Midbrain (tissue), 1 donor: ENCODE measurements at regions not wholly inside any gene's neighbourhood (a gene's known extent, or its start where the extent isn't known, plus 50 kb on each side); places are given as distances from the start of the nearest gene placed in this dataset.

Experiments used
- DNase-seq: peaks from one replicate; lab custom pipeline; 2025; lab: John Stamatoyannopoulos, UW

DNA sequence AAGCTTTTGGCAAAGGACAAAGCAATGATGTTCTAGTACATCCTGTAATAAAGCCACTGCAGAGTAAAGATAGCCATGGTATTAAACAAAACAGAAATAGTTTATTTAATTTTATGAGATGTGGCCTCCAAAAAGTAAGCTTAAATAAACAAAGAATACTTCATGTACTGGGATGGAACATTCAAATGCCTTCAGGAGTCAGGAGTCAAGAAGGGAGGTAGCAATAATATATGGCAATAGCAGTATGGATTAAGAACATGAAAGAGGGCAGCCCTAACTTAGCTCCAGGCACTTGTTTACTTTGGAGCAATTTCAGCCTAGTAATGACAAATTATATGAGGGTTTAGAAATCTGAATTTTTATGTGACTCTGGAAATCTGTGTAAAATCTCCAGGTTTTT, 343.9 kb upstream of the THRB start:
- DNase-seq: no peak

DNA sequence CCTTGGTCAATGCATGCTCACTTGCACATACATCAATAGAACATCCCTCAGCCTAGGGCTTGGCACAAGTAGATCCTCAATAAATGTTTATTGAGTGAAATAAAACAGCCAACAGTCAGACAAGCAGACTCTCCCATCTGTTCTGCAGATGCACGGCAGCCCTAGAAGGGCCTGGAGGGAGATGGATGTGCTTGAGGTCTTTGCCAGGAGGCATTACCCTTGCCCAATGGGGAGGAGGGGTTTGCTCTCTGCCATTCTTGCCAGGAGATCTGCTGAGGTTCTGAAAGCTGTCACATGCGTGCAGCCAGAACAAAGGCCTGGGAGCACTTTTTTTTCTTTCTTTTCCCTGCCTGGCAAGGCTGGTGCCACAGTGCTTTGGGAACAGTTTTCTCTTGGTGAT, 349.3 kb upstream of the THRB start:
- DNase-seq: no peak

DNA sequence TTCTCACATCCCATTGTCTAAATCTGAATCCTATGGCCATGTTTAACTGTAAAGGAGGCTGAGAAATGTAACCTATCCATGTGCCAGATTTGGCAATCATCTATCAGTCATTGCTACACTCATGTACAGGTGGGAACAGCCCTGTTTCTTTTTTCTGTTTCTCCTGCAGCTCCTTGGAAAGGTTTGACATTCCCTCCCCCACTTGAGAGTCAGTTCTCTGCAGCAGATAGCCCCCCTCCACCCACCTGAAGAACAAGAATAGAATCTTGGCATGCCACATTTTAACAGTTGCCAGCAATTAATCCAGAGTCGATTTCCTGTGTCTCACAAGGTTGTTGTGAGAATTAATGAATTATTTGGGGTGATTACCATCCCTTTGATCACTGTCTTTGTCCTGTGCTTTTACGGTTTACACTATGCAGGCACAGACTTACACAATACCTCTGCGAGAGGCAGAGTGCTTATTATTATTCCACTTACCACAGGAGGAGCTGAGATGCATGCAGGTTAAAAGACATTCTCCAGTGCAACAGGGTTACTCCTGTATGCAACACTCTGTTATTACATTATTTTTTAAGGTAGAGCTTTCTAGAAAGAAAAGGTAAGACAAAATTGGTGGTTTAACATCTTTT, 351.0 kb upstream of the THRB start:
- no peak for DNase-seq

DNA sequence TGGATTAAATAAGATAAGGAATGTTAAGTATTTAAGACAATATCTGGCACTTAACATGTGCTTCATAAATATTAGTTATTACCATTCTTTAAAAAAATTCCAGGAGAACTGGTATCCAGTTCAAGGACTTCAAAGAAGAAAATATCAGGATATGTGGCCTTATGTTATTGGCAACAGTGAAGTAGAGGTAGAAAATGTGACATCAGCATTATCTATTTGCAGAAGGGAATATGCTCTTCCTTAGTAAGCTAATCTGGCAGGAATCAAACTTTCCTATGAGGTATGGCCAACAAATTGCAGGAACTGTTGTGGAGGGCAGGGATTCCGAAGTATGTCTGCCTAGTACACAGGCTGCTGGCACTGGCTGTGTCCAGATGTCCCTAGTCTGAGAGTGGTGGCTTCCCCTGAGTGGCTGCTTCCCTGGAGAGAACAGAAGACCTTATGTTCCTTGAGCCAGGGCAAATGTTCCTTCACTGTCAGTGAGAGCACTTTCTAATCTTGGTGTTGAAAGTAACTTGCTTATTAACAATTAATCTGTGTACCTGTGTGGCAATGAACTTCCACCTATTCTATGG, 351.7 kb upstream of the THRB start:
- no peak for DNase-seq

DNA sequence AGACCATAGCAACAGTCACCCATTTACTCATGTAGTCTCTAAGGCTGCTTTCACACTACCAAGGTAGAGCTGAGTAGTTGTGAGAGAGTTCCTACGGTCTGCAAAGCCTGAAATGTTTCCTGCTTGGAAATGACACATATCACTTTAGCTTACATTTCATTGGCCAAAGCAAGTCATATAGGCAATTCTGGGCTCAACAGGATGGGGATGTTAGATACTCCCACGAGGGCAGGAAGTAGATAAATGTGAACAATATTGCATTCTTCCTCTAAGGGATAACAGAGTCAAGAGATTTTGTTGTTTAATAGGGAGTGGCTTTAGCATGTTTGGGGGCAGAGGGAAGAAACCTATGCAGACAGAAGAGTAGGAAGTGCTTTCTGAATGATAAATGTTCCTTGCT, 355.6 kb upstream of the THRB start:
- no peak for DNase-seq

DNA sequence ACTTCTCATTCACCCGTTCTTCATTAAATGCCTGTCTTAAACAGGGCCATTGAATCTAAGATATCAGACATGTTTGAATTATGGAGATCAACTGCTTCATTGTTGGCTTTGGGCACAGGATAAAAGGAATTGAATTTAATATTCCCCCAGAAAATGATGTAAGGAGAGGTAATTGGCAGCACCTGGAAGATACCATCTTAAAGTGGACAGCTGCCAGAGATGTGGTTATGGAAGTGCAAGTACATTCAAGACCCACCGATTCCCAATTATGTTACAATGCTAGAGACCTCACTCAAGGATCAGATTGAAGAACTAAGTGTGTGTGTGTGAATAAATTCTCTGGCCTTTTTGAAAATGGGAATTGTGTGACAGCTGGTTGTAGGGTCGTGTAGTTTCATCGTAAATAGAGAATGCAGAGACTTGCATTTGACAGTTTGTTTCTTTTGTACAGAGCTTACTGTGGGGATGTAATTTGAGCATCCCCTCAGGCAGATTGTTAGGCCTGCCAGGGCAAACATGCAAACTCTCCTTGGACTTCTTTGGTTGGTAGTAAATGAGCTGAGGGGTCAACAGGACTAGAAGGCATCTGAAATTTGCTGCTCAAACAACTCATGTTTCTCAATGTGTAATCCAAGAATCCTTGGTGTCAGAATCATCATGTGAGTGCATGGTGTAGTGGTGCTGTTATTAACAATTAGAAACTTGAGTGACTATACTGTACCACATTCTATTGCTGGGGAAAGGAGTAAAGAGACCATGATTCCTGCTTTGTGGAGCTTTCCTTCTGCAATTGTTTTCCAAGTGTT, 359.2 kb upstream of the THRB start:
- no peak for DNase-seq

DNA sequence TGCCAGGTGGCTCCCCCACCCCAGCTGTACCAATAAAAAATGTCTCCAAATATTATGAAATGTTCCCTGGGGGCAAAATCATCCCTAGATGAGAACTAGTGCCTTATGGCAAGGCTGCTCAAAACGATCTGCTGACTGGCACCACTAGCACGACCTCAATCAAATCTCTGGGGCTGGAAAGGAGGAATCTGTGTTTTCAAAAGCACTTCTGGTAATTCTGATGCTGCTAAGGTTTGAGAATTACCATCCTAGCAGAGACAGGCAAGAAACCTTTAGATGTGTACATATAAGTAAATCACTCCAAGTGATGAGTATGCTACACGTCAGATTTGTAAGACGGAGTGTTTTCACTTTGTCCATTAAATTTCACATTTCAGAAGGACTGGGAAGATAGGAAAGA, 360.1 kb upstream of the THRB start:
- no peak for DNase-seq

DNA sequence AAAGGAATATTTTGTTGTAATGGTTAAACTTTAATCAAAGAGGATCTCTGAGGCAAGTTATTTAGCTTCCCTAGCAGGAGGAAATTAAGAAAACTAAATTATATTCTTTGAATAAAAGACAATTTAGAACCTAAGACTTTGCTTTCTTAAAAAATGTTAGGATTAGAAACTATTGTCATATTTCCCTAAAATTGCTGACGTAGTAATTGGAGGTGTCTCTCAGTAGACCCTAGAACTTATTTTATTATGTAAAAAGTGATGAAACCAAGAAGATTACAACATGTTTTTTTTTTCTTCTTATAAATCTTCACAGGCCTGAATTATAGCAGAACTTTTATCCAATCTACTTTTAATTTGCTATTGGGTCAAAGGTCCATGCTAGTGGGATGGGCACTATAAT, 363.3 kb upstream of the THRB start:
- no peak for DNase-seq

DNA sequence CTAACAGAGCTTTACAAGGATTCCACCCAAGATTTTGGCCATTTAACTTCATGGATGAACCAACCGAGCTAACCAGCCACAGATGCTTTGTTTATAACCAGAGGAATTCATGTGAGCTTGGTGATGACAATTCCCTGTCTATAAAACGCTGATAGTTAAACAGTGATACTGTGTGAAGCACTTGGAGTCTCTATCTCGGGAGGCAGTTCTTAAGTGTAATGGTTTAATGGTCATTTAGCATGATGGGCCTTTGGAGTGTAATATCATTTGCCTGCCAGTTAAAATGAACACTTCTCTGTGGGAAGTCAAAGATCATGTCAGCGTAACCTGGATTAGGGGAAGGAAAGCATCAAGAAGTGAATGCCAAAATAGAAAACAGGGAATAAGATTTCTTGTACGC, 368.6 kb upstream of the THRB start:
- no peak for DNase-seq

DNA sequence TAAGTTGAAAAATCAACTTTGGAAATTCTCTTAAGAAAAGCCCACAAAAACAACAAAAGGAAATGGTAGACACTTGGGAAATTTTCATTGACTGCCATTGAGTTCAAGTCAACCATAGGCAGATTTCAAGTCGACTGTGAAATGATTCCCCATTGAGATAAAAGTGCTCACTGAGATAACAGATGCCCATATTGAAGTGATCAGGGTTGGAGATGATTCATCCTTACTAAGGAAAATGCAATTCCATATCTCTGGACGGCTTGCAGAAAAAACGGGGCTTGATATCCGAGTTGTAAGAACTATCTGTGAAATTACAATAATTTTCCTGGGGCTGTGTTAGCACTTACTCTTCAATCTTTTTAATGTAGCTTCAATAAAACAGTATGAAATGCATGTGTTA, 373.1 kb upstream of the THRB start:
- no peak for DNase-seq

DNA sequence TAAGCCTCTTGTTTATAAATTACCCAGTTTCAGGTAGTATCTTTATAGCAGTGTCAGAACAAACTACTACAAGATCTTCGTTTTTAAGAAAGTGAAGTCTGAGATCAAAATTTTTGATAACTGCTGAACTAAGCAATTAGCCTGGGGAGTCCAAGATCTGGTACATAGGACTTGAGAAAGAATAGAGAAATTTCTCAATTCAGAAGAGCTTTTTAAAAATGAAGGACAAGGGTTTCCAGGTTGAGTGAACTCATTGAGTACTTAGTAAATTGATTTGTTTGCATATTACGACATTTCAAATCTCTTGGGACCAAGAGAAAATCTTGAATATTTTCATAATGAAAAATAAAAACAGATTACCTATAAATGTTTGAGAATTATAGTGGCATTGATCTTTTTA, 386.6 kb upstream of the THRB start:
- no peak for DNase-seq

DNA sequence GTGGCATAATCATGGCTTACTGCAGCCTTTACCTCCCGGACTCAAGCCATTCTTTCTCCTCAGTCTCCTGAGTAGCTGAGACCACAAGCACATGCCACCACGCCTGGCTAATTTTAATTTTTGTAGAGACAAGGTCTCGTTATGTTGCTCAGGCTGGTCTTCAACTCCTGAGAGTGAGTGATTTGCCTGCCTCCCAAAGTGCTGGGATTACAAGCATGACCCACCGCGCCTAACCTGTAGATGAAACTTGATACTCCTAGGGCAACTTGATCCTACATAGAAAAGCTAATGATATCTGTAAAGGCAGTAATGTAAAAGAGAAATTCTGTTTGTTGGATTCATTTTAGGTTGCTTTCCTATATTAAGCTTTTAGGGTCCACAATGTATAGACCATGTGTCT, 391.9 kb upstream of the THRB start:
- no peak for DNase-seq

DNA sequence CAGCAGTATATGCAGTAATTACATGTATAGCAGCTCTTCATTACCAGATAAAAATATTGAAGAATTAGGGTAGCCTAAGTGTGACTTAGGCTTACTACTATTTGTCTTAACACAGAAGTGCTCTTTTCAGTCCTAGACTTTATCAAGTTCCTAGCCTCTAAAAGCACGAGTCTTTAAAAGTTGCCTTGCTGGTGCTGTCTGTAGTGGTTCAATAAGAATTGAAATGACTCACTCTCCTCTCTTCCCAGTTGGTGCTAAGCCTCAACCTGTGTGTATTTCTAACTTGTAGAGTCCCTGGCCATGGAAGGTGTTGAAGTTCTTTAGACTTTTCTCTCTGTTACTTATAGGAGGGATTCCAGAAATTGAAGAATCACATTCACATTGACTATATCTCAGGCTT, 395.4 kb upstream of the THRB start:
- no peak for DNase-seq

DNA sequence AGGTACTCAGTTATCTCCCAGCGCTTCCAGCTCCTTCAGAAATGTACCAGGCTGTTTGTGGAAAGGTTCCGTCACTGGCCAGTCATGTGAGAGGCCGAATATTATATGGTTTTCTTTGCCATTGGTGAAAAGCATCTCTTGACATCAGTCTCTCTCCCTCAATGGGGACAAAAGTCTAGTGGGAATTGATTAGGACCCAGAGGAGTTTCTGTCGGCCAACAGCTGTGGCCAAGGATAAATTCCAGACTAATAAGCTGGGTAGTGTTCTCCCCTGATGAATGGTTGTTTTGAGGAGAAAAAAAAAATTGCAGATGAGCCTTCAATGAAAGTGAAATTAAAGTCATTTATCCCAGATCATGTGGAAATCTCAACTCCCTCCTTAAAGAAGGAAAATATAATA, 404.7 kb upstream of the THRB start:
- no peak for DNase-seq

DNA sequence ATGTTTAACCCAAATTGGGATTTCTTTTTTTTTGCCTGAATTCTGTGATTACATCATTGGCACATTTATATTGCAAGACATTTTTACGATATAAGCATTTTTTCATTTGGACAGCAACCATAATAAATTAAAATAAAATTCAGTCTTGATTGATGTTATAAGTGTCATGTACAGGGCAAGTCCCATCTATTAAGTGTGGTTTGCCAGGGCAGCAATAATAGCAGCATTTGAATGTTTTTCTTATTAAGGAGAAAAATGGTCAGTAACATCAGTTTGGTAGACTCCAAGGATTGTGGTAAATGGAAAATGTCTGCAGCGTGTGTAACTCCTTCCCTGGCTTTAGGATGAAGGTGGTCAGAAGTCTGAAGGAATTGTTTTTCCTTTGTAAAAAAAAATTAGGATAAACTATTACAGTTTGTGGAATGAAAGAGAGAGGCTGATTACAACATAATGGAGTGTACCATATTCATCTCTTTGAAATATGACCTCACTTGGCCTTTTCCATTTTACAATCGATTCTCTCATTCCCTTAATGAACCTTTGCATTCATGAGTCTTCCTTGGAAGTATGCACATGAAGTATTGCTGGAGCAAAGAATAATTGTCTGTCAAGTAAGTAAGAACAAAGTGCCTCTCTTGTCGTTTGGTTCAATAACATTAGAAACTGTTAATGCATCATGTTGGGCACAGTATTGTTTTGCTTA, 405.4 kb upstream of the THRB start:
- no peak for DNase-seq

DNA sequence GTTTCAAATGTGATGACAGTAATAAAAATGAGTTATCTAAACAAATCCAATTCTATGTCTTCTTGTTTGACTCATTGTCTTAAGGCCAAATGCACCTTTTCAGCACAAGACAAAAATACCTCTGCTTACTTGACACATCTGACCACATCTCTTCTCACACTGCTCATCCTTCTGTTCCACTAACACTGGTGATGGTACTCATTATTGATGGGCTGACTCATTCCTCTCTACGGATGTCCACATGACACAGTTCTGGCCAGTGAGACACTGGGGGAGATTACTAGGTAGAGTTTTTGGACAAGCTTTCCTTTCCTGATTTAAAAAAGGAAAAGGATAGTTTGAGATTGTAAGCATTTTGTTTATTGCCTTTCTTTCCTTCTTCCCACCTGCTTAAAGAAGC, 410.6 kb upstream of the THRB start:
- DNase-seq: no peak

DNA sequence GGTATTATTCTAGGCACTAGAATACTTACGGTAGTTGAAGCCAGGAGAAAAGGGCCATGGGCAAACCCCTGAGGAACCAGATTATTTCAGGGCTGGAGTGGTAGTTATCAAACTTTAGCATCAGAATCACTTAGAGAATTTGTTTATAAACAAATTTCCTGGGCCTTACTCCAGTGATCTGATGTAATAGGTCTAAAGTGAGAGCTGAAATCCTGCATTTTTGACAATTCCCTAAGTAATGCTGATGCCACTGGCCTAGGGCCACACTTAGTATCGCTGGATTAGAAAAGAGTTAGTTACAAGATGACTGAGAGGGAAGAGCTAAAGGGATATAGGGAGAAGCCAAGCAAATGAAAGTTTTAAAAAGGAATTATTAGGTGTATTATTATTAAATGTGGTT, 412.5 kb upstream of the THRB start:
- no peak for DNase-seq

DNA sequence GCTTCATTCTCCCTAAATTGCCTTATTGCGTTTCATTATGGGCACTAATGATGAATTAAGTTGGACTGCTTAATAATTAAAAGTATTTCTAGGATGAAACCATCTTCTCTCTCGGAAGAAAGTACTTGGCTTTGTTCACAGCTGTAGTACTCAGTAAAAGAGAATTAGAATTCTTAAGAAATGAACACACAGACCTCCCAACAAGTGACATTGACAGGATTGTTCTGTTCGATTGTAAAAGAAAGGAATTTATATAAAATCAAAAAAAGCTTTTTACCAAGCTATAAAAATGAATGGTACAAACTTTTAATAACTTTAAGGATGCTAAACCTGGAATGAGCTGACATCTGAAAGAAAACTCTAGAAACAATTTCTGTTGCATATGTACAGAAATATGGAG, 416.4 kb upstream of the THRB start:
- DNase-seq: no peak

DNA sequence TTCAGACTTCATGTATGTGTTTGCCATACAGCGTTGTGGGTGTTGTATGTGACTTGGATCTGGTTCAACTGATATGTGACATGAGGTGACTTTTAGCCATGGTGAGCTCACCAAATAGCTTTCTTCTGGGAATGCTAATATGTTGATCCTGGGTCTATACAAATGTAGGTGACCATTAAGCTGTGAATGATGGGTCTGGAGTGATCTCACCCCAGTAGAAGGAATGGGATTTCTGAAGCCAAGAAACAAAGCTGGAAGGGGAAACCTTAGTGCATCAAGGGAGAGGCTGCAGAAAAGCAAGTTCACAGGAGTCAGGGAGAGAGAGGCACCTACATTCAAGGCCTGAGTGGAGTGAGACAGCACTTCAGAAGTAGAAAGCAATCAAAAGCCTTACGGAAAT, 421.0 kb upstream of the THRB start:
- DNase-seq: no peak

DNA sequence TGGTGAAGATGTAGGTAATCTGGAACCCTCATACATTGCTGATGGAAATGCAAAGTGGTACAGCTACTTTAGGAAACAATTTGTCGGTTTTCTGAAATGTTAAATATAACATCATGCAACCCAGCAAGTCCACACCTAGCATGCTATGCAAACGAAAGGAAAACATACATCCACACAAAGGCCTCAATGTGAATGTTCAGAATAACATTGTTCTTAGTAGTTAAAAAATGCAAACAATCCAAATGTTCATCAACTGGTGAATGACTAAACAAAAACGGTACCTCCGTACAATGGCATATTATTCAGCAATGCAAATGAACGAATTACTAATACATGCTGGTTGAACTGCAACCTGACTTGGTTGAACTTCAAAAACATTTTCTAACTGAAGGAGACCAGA, 423.3 kb upstream of the THRB start:
- DNase-seq: no peak

DNA sequence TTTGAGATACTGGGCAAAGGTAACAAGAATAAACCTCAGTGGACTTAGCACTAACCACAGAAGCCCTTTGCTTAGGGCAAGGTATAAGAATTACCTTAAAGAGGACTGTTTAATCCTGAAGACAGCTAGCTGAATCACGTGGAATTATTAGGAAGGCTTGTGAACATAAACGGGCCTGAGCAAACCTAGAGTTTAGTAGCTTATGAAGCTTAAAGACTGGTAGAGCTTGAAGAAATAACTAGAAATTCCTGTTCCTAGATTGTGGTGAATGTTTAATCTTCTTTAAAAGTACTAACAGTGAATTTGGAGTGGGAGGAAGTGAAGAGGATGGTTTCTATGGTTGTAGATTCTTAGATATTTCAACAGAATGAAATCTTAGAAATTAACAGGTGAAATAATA, 428.9 kb upstream of the THRB start:
- no peak for DNase-seq

DNA sequence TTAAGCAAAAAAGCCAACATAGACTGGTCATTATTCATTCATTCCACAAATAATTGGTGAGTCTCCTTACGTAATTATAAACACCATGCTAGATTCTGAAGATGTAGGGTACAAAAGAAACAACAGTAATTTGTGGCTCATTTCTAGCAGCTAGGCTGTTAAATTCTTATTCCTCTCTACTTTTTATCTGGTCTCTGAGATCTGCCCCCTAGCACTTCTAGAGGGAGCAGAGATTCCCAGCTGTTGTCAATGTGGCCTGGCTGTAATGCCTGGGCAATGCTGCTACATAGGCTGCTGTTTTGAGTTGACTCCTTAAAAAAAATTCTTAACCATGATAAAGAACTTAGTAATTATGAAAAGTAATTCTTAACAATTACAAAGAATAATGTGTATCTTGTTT, 434.9 kb upstream of the THRB start:
- no peak for DNase-seq

DNA sequence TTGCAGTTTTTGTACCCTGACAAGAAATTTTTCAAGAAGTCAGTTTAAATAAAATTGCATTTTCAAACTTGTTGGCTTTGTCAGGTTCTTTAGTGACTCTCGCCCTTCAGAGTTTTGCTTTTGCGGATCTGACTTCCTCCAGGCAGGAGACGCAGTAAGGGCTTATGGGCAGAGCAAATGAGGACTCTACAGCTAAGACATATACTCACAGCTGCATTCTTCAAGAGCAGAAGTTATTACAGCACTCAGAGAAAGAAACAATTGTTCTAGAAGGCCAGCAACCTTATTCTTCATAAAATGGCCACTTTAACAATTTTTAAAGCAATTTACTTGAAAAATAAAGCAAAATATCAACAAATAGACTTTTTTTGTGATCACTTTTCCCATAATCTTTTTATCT, 438.8 kb upstream of the THRB start:
- DNase-seq: no peak
